Jurkat, Clone E6-1 (cell line): ENCODE measurements at regions not wholly inside any gene's neighbourhood (a gene's known extent, or its start where the extent isn't known, plus 50 kb on each side); places are given as distances from the start of the nearest gene placed in this dataset.

Experiments
- DNase-seq: peaks from one replicate; pipeline ENCODE4 v3.0.0-alpha.2; 2011; ENCODE audit warnings: low read depth, low spot score
- H3K4me3 ChIP-seq: 2 replicates; pipeline ENCODE4 v1.5.1; 2011; ENCODE audit warnings: mild to moderate bottlenecking, low read length, control low read depth, moderate library complexity

- DNase-seq: no peak
- H3K4me3 ChIP-seq: no peak overlapping the region
Measured at GRCh38 chr1:223445402-223445801, 52.2 kb downstream of the CCDC185 start.

- no peak for DNase-seq
- no peak overlapping the region for H3K4me3 ChIP-seq
Measured at GRCh38 chr1:223453902-223454301, 60.7 kb downstream of the CCDC185 start.

DNA sequence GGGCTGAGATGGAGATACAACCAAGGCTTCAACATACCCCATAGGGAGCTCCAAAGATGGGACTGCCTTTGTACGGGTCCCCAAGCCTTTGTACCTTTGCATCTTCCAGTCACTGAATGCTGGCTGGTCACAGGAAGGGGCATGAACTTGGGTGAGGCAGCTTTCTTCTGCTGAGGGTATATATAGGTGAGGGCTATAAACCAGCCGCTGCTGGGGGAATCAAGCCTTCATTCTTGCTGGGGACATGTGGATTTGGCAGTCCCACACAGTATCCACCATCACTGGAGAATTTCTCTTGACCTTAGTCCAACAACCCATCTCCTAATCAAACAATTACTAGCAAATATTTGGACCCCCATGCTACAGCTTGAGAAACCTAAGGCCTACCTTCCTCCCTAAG is 61.7 kb downstream of the CCDC185 start:
- no peak for DNase-seq
- H3K4me3 ChIP-seq: no peak overlapping the region

DNA sequence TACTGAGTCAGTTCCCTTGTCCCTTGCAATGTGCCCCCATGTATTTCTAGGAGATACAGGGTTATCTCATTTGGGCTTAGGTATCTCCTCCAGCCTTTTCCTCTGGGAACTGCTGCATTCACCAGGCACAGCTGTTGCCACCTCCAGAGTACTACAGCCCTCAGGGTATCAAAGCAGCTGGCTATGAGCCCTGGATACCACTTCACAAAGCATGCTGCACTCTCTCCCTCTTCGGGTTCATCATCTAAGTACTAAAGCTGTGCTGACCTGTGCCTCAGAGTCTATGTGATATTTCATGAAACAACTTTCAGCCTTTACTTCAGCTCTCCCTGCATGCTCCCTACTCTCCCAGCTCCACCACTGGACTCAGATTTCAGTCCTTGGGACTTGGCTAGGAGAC is 62.3 kb downstream of the CCDC185 start:
- DNase-seq: no peak

GRCh38 chr1:223456747-223457146 is 63.5 kb downstream of the CCDC185 start:
- H3K4me3 ChIP-seq: no peak overlapping the region
- no peak for DNase-seq

More for the DNA sequence above, 62.3 kb downstream of the CCDC185 start:
- no peak overlapping the region for H3K4me3 ChIP-seq

DNA sequence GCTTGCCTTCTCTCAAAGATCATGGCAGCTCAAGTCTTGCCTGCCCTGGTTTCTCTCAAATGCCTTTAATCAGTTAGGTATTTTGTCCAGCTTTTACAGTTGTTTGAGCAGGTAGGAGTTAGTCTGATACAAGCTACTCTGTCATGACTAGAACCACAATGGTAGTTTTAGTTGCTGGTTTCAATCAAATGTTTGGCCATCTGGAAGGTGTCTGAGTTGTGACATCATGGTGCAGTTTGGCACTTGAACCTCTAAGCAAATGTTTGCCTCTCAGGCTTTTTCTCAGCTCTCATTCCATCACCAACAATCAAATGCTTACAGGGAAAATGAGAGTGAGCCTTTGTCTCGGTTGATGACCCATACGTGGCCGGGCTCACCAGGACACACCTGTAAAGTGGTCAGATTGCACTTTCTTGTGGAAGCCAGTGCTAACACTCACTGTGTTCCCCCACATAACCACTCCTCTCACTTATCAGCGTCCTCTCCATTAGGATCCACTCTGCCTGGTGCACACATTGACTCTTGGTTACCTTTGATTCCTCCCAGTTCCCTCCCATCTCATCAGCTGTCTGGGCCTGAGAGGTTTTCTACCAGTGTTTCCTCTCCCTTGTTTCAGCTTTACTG is 67.5 kb downstream of the CCDC185 start:
- no peak overlapping the region for H3K4me3 ChIP-seq
- no peak for DNase-seq

DNA sequence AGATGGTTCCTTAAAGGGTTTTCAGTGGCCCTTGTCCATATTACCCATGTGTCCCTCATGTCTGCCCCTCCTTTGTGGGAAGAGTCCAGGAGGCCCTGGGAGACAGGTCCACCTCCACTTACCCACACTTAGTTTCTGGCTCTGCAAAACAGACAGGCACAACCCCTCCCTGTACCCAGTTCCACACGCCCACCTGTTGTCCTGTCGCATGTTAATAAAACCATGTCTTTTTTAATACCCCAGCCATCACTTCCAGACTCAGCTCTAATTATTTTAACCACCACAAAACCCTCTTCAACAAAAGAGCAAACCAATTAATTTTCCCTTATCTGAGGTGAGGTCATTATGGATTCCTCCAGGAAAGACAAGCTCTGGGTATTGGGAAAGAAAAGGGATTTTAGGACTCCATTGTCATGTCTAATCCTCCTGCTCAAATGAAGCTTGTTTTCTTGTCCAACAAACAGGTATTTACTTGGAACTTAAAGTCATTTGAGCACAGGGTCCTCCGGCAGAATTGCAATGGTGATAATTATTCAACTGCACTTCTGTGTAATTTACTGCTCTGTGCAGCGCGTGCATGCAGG is 68.9 kb downstream of the CCDC185 start:
- no peak for DNase-seq
- no peak overlapping the region for H3K4me3 ChIP-seq

GRCh38 chr1:223462866-223463404 is 69.7 kb downstream of the CCDC185 start:
- no peak overlapping the region for H3K4me3 ChIP-seq
- DNase-seq: no peak

DNA sequence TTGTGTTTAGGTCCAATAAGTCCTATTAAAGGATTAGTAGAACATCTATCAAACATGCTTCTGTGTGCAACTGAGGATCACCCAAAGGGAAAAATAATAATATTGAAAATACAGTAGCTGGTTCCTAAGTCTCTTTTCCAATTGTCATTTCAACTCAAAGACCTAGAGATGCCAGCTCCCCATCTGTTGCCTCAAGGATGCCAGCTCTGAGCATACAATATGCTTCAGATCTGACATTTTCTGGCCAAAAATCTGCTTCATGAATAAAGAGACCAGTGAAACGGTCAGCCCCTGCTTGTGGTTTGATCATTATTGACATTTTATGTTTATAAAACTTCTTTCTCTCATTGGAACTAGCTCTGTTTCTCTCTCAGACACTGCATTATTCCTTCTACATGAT is 72.9 kb downstream of the CCDC185 start:
- DNase-seq: no peak
- no peak overlapping the region for H3K4me3 ChIP-seq

GRCh38 chr1:223471566-223471965 is 78.4 kb downstream of the CCDC185 start:
- DNase-seq: no peak
- no peak overlapping the region for H3K4me3 ChIP-seq

- no peak overlapping the region for H3K4me3 ChIP-seq
- no peak for DNase-seq
Measured at GRCh38 chr1:223472057-223472456, 78.8 kb downstream of the CCDC185 start.

GRCh38 chr1:223473601-223474344 is 80.6 kb downstream of the CCDC185 start:
- no peak overlapping the region for H3K4me3 ChIP-seq
- no peak for DNase-seq

GRCh38 chr1:223474804-223475203 is 81.6 kb downstream of the CCDC185 start:
- no peak for DNase-seq
- no peak overlapping the region for H3K4me3 ChIP-seq

GRCh38 chr1:223477456-223477855 is 84.2 kb downstream of the CCDC185 start:
- H3K4me3 ChIP-seq: no peak overlapping the region
- DNase-seq: no peak

DNA sequence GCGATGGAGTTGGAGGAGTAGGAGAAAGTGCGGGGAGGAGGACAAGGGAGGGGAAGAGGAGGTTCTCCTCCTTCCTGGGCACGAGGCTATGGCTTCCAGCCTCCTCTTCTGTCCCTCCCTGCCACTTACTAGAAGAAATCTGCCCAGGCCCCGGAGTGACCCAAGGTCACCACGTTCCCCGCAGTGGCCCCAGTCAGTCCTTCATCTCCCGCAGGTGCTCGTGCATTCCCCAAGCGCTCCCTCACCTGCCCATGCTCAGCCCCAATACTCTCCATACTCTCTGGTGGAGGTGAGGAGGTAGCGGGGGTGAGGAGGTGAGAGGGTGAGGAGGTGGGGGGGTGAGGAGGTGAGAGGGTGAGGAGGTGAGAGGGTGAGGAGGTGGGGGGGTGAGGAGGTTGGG is 85.4 kb downstream of the CCDC185 start:
- DNase-seq: no peak
- H3K4me3 ChIP-seq: no peak overlapping the region

GRCh38 chr1:223479261-223479660 is 86.0 kb downstream of the CCDC185 start:
- no peak overlapping the region for H3K4me3 ChIP-seq
- DNase-seq: no peak

GRCh38 chr1:223479718-223480425 is 86.7 kb downstream of the CCDC185 start:
- DNase-seq: no peak
- no peak overlapping the region for H3K4me3 ChIP-seq

DNA sequence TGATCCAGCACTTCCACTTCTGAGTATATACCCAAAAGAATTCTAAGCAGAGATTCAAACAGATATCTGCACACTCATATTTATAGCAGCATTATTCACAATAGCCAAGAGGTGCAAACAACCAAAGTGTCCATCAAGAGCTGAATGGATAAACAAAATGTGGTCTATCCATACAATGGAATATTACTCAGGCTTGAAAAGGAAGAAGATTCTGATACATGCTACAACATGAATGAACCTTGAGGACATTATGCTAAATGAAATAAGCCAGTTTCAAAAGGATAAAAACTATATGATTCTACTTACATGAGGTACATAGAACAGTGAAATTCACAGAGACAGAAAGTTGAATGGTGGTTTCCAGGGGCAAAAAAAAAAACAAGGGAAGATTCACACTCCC is 88.9 kb downstream of the CCDC185 start:
- DNase-seq: no peak
- no peak overlapping the region for H3K4me3 ChIP-seq

GRCh38 chr1:223482766-223483165 is 89.6 kb downstream of the CCDC185 start:
- no peak overlapping the region for H3K4me3 ChIP-seq
- no peak for DNase-seq

GRCh38 chr1:223483511-223483910 is 90.3 kb downstream of the CCDC185 start:
- DNase-seq: no peak
- no peak overlapping the region for H3K4me3 ChIP-seq
